C4-2B (cell line): ENCODE measurements at regions not wholly inside any gene's neighbourhood (a gene's known extent, or its start where the extent isn't known, plus 50 kb on each side); places are given as distances from the start of the nearest gene placed in this dataset.

Source experiments
- CTCF ChIP-seq: fragments of 450-650 bp; conservative IDR thresholded peaks from 2 replicates; pipeline ENCODE4 v1.5.1; 2017; ENCODE audit warnings: mild to moderate bottlenecking
- ZFX ChIP-seq: fragments of 450-650 bp; IDR thresholded peaks from 2 replicates; pipeline ENCODE4 v1.6.1; 2017

GRCh38 chr14:53531730-53532129, 378.6 kb upstream of the DDHD1 start:
- no peak for TF ChIP-seq CTCF
- no peak for TF ChIP-seq ZFX
